ENCODE measurements at regions not wholly inside any gene's neighbourhood (a gene's known extent, or its start where the extent isn't known, plus 50 kb on each side); places are given as distances from the start of the nearest gene placed in this dataset.

DNA sequence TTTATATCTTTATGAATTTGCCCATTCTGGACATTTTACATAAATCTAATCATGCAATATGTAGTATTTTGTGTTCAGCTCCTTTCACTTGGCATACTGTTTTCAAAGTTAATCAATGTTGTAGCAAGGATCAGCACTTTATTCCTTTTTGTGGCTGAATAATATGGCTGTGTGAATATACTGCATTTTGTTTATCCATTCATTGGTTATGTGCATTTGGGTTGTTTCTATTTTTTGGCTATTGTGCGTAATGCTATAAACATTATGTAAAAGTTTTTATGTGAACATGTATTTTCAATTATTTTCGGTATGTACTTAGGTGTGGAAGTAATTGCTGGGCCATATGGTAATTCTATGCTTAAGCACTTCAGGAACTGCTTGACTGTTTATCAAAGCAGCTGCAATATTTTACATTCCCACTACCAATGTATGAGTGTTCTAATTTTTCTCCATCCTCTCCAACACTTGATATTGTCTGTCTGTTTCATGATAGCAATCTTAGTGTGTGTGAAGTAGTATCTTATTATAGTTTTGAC, 101.3 kb upstream of the P2RY1 start:
- TF ChIP-seq FOXA1 (IDR thresholded peaks at IDR 0.05) (no peak), FOXM1 (IDR thresholded peaks at IDR 0.05; ENCODE audit: borderline replicate concordance) (no peak), FOXK2 (IDR thresholded peaks at IDR 0.05) (no peak)
